HepG2 (cell line): ENCODE measurements at regions not wholly inside any gene's neighbourhood (a gene's known extent, or its start where the extent isn't known, plus 50 kb on each side); places are given as distances from the start of the nearest gene placed in this dataset.
A peak's percentile ranks its signal among the peaks of the same experiment; 100 is the strongest.

Experiments used
- ATAC-seq: fragments of 200-7000 bp; cut with Tn5 transposase; 3 replicates; pipeline ENCODE4 v1.9.1; 2020; ENCODE audit warnings: mild to moderate bottlenecking, moderate library complexity
- BruUV-seq: library from RNA; stranded (reverse); fragments of 400-500 nt; replicated peaks from 2 replicates; lab custom pipeline; 2021; lab: Mats Ljungman, UMichigan
- CTCF ChIA-PET: fragments of 300-600 bp; formaldehyde crosslinking; extraction: SDS; loops from one replicate; lab custom pipeline; 2021; ENCODE audit warnings: low total read pairs, inconsistent platforms, low intra/inter-chr PET ratio; lab: Yijun Ruan, JAX
- POLR2A ChIA-PET: fragments of 350-600 bp; sonication (Branson Sonifier 250); formaldehyde crosslinking; loops from one replicate; lab custom pipeline; 2020; ENCODE audit warnings: antibody characterized with exemption, inconsistent platforms; lab: Yijun Ruan, JAX
- DNase-seq: peaks from one replicate; pipeline ENCODE4 v3.0.0-alpha.2; 2015; ENCODE audit warnings: low spot score
- FAIRE-seq: peaks from 3 replicates; lab custom pipeline; 2011; peaks lifted over from hg19 to GRCh38; lab: Jason Lieb, UNC
- H2AFZ ChIP-seq: one replicate; pipeline ENCODE4 v1.6.1; 2011; ENCODE audit warnings: low read length, inconsistent platforms
- H3K27ac ChIP-seq: fragments of 300-600 bp; 3 replicates; pipeline ENCODE4 v1.8.0; 2011; ENCODE audit warnings: mixed run types, mild to moderate bottlenecking, mixed read lengths, low read length, inconsistent platforms; ENCODE audit not compliant: insufficient read depth; ENCODE audit errors: extremely low read length
- H3K27me3 ChIP-seq, 2 experiments: fragments of 200-600 bp in 1 of 2; 2 replicates in 1 of 2; 3 replicates in 1 of 2; pipeline versions ENCODE4 v1.6.0 to v1.8.0; 2011; ENCODE audit warnings: low read length in 2 of 2, mild to moderate bottlenecking in 2 of 2, moderate library complexity in 2 of 2, inconsistent platforms in 1 of 2; ENCODE audit not compliant: insufficient read depth in 2 of 2, control insufficient read depth in 1 of 2
- H3K36me3 ChIP-seq, 2 experiments: fragments of 200-600 bp in 1 of 2; replicated peaks in 1 of 2; 2 replicates in 1 of 2; 3 replicates in 1 of 2; pipeline versions ENCODE4 v1.5.1 to v1.8.0; 2011; ENCODE audit warnings: low read length in 2 of 2, inconsistent platforms in 1 of 2; ENCODE audit not compliant: insufficient read depth in 2 of 2, control insufficient read depth in 1 of 2
- H3K4me1 ChIP-seq: 2 replicates; pipeline ENCODE4 v1.5.1; 2012; ENCODE audit warnings: low read length, inconsistent platforms; ENCODE audit not compliant: insufficient read depth
- H3K4me2 ChIP-seq: 2 replicates; pipeline ENCODE4 v1.6.0; 2011; ENCODE audit warnings: low read depth, low read length, inconsistent platforms
- H3K4me3 ChIP-seq, 3 experiments: fragments of 200-600 bp in 1 of 3; sonication (generic), shearing (Covaris generic) in 1 of 3; replicated peaks in 1 of 3; 2 replicates each; pipeline ENCODE4 v1.5.1; 2011 to 2016; ENCODE audit warnings: low read length in 3 of 3, inconsistent platforms in 2 of 3, low read depth in 2 of 3, mild to moderate bottlenecking in 2 of 3, control low read depth in 1 of 3, mixed read lengths in 1 of 3; ENCODE audit not compliant: insufficient read depth in 1 of 3
- H3K79me2 ChIP-seq: one replicate; pipeline ENCODE4 v1.6.1; 2011; ENCODE audit warnings: low read length, inconsistent platforms; ENCODE audit not compliant: insufficient read depth
- H3K9ac ChIP-seq: 2 replicates; pipeline ENCODE4 v1.6.0; 2011; ENCODE audit warnings: mild to moderate bottlenecking, low read depth, low read length, inconsistent platforms; ENCODE audit not compliant: insufficient read depth
- H3K9me3 ChIP-seq: 2 replicates; pipeline ENCODE4 v1.5.1; 2012; ENCODE audit warnings: mild to moderate bottlenecking, low read length
- H4K20me1 ChIP-seq: 2 replicates; pipeline ENCODE4 v1.6.0; 2011; ENCODE audit warnings: inconsistent platforms, mild to moderate bottlenecking, low read length, moderate library complexity; ENCODE audit not compliant: insufficient read depth
- BCLAF1 ChIP-seq: fragments of 450-650 bp; IDR thresholded peaks from 2 replicates; pipeline ENCODE4 v1.6.1; 2017; ENCODE audit warnings: mild to moderate bottlenecking
- DDIT3 ChIP-seq: sonication (generic); formaldehyde crosslinking; IDR thresholded peaks from 2 replicates; pipeline ENCODE4 v1.4.0; 2020; ENCODE audit warnings: mild to moderate bottlenecking, missing genetic modification reagents
- KLF13 ChIP-seq: sonication (generic); formaldehyde crosslinking; IDR thresholded peaks from 2 replicates; pipeline ENCODE4 v1.4.0; 2020; ENCODE audit warnings: mild to moderate bottlenecking, missing genetic modification reagents
- MAFF ChIP-seq: IDR thresholded peaks from 2 replicates; pipeline ENCODE4 v1.6.1; 2011; ENCODE audit warnings: low read depth, low read length, improper control_type of control experiment
- MAFK ChIP-seq, 2 experiments: IDR thresholded peaks in 1 of 2; conservative IDR thresholded peaks in 1 of 2; 2 replicates each; pipeline ENCODE4 v1.6.1; 2011; ENCODE audit warnings: improper control_type of control experiment in 2 of 2, low read length in 2 of 2
- NR2F1 ChIP-seq, 2 experiments: fragments of 450-650 bp in 1 of 2; formaldehyde crosslinking in 1 of 2; IDR thresholded peaks; 2 replicates each; pipeline versions ENCODE4 v1.5.0 to v1.6.1; 2016 to 2020; ENCODE audit warnings: mild to moderate bottlenecking in 1 of 2, missing compliant biosample characterization in 1 of 2, missing genetic modification reagents in 1 of 2, moderate library complexity in 1 of 2
- NR3C1 ChIP-seq: sonication (generic); formaldehyde crosslinking; IDR thresholded peaks from 2 replicates; pipeline ENCODE4 v1.4.0; 2020; ENCODE audit warnings: missing genetic modification reagents
- PREB ChIP-seq: sonication (generic); formaldehyde crosslinking; IDR thresholded peaks from 2 replicates; pipeline ENCODE4 v1.4.0; 2020; ENCODE audit warnings: missing genetic modification reagents
- SRF ChIP-seq: IDR thresholded peaks from 2 replicates; pipeline ENCODE4 v1.6.1; 2011; ENCODE audit warnings: mild to moderate bottlenecking, low read depth, low read length, moderate library complexity
- TAF15 ChIP-seq: fragments of 200-400 bp; formaldehyde crosslinking; IDR thresholded peaks from one replicate; pipeline ENCODE4 v1.6.1; 2018; ENCODE audit warnings: mild to moderate bottlenecking, low read depth, low read length; ENCODE audit not compliant: poor library complexity, severe bottlenecking
- ZNF317 ChIP-seq: sonication (generic); formaldehyde crosslinking; IDR thresholded peaks from 2 replicates; pipeline ENCODE4 v1.5.0; 2020; ENCODE audit warnings: mild to moderate bottlenecking, missing genetic modification reagents
- ZNF337 ChIP-seq: sonication (generic); formaldehyde crosslinking; IDR thresholded peaks from 2 replicates; pipeline ENCODE4 v1.5.1; 2020; ENCODE audit warnings: missing genetic modification reagents, low read depth, mild to moderate bottlenecking, borderline replicate concordance
- ZNF605 ChIP-seq: sonication (generic); formaldehyde crosslinking; IDR thresholded peaks from 2 replicates; pipeline ENCODE4 v1.8.0; 2022; ENCODE audit warnings: mild to moderate bottlenecking, missing genetic modification reagents
- ZNF607 ChIP-seq: sonication (generic); formaldehyde crosslinking; IDR thresholded peaks from 2 replicates; pipeline ENCODE4 v1.5.1; 2020; ENCODE audit warnings: missing genetic modification reagents, mild to moderate bottlenecking, borderline replicate concordance
- ZNF772 ChIP-seq: sonication (generic); formaldehyde crosslinking; IDR thresholded peaks from 2 replicates; pipeline ENCODE4 v1.5.0; 2020; ENCODE audit warnings: mild to moderate bottlenecking, missing genetic modification reagents
- ZNF780A ChIP-seq: sonication (generic); formaldehyde crosslinking; IDR thresholded peaks from 2 replicates; pipeline ENCODE4 v1.8.0; 2022; ENCODE audit warnings: mild to moderate bottlenecking, missing genetic modification reagents, moderate library complexity
- ZSCAN12 ChIP-seq: sonication (generic); formaldehyde crosslinking; IDR thresholded peaks from 2 replicates; pipeline ENCODE4 v1.9.0; 2021; ENCODE audit warnings: mild to moderate bottlenecking, missing genetic modification reagents
- WGBS: methylation state at CpG from one replicate; pipeline ENCODE4 v1.1.6; 2017; ENCODE audit warnings: low lambda C conversion rate; 5-methylcytosine and 5-hydroxymethylcytosine counted together
- in situ Hi-C: cut with HindIII; loops from 2 replicates; pipeline ENCODE4 v1.10.0; 2017; ENCODE audit warnings: low pct_unique_long_range_greater_than_20kb; ENCODE audit not compliant: extremely low pct_ligation_motif_present
- intact Hi-C: fragments of 100-400 bp; cut with micrococcal nuclease; formaldehyde crosslinking; loops from one replicate; pipeline ENCODE4 v1.10.0; 2022; ENCODE audit not compliant: unreplicated experiment

GRCh38 chr18:66757946-66758345 lies 154.1 kb upstream of the CDH19 start:
- no peaks in the 10 kb centered on the region for H3K36me3 ChIP-seq
- TF ChIP-seq NR2F1 (CRISPR knock-in tag; IDR thresholded peaks at IDR 0.05), result no peak
- TF ChIP-seq MAFF, result peak; percentile 70
- peak; percentile 29 to 89; a peak in 3 of 4 replicates for TF ChIP-seq MAFK (conservative IDR thresholded peaks at IDR 0.05 in 1 of 2, IDR thresholded peaks at IDR 0.05 in 1 of 2; ENCODE audit: low read length in 2 of 2)
- no peak for TF ChIP-seq ZNF337 (CRISPR knock-in tag)
- TF ChIP-seq, all 625 proteins: peak for 2
- no peak overlapping the region for H3K9ac ChIP-seq
- no TSS peak for BruUV-seq
- H3K27ac ChIP-seq, result no peak overlapping the region
- H4K20me1 ChIP-seq, result no peaks in the 10 kb centered on the region
- CTCF ChIA-PET, result no interaction called here
- H3K27me3 ChIP-seq, result no peaks in the 10 kb centered on the region
- H3K4me1 ChIP-seq, result no peaks in the 10 kb centered on the region
- no peaks in the 10 kb centered on the region for H3K79me2 ChIP-seq
- no peaks in the 10 kb centered on the region for H3K9me3 ChIP-seq
- 2% methylated on average over 4 of the region's 4 CpGs for WGBS
- intact Hi-C loops (no loop called here), in situ Hi-C loops (no loop called here)
- POLR2A ChIA-PET, result no interaction called here
- H3K4me2 ChIP-seq, result no peak overlapping the region
- ATAC-seq (no peak), FAIRE-seq (no peak), DNase-seq (no peak)
- H2AFZ ChIP-seq, result no peak overlapping the region
- no peak overlapping the region for H3K4me3 ChIP-seq

- ATAC-seq (no peak), DNase-seq (no peak), FAIRE-seq (no peak)
- 4% methylated on average over 1 of the region's 1 CpG for WGBS
- Histone ChIP-seq H3K27me3 (no peaks in the 10 kb centered on the region), H3K4me3 (no peak overlapping the region), H4K20me1 (no peaks in the 10 kb centered on the region), H3K79me2 (no peaks in the 10 kb centered on the region), H3K4me1 (no peaks in the 10 kb centered on the region), H2AFZ (no peak overlapping the region), H3K27ac (no peak overlapping the region), H3K9ac (no peak overlapping the region), H3K36me3 (no peaks in the 10 kb centered on the region), H3K9me3 (no peaks in the 10 kb centered on the region), H3K4me2 (no peak overlapping the region)
- intact Hi-C loops (no loop called here), in situ Hi-C loops (no loop called here)
- ChIA-PET POLR2A (no interaction called here), CTCF (no interaction called here)
- BruUV-seq, result no TSS peak
- TF ChIP-seq ZNF607 (CRISPR knock-in tag) (no peak), TAF15 (no peak), ZSCAN12 (CRISPR knock-in tag) (no peak), ZNF780A (no peak), DDIT3 (CRISPR knock-in tag) (no peak), ZNF772 (CRISPR knock-in tag) (no peak), BCLAF1 (no peak), ZNF605 (CRISPR knock-in tag) (no peak), PREB (CRISPR knock-in tag) (no peak), ZNF317 (CRISPR knock-in tag) (no peak), KLF13 (no peak), SRF (no peak), NR3C1 (CRISPR knock-in tag) (no peak)
Observed at GRCh38 chr18:66754335-66754734, 150.4 kb upstream of the CDH19 start.
